HG03045 (cell line): ENCODE measurements at regions not wholly inside any gene's neighbourhood (a gene's known extent, or its start where the extent isn't known, plus 50 kb on each side); places are given as distances from the start of the nearest gene placed in this dataset.
"Not testable (repeated sequence)": the region's sequence is repeated elsewhere in the genome, so short reads cannot be mapped to it uniquely, and the experiment has no call there.

Experiments
- ATAC-seq: cut with Tn5 transposase; IDR thresholded peaks from one replicate; pipeline ENCODE4 v1.9.1; 2021; ENCODE audit warnings: mild to moderate bottlenecking, moderate library complexity; ENCODE audit not compliant: unreplicated experiment

DNA sequence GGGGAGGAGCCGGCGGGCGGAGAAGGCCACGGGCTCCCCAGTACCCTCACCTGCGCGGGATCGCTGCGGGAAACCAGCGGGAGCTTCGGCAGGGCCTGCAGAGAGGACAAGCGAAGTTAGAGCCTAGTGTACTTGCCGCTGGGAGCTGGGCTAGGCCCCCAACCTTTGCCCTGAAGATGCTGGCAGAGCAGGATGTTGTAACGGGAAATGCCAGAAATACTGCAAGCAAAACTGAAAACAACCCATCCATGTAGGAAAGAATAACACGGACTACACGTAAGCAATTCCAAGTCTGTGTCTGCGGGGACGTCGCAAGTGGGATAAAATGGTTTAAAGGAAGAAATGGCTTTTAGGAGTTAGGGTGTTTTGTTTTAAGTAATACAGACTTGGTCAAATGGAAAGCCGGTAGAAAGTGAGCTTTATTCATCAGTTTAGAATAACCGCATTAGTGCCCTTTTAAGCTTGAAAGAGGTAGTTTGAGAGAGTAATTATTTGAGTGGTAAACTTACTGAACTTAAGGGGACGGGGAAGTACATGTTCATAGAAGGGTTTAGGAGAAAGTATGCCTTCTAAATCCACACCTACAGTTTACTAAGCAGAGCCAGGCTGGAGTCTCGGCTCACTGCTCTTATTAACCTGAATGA, 121.3 kb upstream of the NIPA1 start:
- ATAC-seq = not testable (repeated sequence)

DNA sequence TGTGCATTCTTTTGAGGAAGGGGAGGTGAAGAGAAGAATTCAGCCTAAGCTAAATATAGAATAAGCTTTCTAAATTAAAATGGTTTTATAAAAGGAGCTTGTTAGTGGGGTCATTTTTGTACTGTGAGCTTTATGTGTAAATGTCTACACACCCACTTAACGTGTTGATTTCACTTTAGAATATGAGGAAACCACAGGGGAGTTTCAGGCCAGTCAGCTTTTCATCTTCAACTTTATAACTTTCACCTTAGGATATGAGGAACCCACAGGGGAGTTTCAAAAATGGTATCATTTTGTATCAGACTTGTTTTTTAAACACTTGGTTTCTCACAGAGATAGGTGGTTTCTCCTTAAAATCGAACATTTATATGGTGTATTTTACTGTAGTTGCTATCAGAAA, 120.7 kb upstream of the NIPA1 start:
- ATAC-seq = not testable (repeated sequence)

DNA sequence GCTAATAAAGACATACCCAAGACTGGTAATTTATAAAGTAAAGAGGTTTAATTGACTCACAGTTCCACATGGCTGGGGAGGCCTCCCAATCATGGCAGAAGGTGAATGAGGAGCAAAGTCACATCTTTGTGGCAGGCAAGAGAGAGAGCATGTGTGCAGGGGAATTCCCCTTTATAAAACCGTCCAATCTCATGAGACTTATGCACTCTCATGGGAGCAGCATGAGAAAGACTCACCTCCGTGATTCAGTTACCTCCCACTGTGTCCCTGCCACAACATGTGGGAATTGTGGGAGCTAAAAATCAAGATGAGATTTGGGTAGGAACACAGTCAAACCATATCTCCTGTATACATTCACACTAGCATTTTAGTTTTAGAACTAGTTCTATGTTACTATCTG, 101.7 kb upstream of the NIPA1 start:
- not testable (repeated sequence) for ATAC-seq

DNA sequence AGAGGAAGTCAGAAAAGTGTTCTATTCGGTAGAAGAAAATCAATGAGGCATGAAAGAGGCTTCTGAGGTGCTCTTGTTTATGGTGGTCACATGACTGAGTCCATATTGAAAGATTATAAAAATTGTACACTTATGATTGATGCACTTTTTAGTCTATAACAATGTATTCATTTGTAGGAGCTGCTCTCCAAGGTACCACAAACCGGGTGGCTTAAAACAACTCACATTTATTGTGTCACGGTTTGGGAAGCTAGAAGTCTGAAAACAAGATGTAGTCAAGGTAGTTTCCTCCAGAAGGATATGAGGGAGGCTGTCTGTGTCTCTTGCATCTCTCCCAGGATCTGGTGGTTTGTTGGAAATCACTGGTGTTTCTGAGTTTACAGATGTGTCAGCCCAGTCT, 86.6 kb upstream of the NIPA1 start:
- not testable (repeated sequence) for ATAC-seq

DNA sequence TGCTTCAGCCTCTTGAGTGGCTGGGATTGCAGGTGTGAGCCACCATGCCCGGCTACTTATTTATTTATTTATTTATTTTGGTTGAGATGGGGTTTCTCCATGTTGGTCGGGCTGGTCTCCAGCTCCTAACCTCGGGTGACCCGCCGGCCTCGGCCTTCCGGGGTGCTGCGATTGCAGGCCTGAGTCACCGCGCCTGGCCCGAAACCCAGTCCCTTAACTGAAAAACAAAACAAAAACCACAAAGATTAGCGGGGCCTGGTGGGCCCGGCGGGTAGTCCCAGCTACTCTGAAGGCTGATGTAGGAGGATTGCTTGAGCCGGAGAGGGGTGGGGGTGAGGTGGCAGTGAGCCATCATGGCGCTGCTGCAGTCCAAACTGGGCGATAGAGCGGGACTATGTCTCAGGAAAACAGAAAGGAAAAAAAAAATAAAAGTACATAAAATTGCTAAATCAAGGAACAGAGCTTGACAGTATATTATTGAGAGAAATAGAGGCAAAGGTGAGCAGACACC, 75.6 kb upstream of the NIPA1 start:
- not testable (repeated sequence) for ATAC-seq

DNA sequence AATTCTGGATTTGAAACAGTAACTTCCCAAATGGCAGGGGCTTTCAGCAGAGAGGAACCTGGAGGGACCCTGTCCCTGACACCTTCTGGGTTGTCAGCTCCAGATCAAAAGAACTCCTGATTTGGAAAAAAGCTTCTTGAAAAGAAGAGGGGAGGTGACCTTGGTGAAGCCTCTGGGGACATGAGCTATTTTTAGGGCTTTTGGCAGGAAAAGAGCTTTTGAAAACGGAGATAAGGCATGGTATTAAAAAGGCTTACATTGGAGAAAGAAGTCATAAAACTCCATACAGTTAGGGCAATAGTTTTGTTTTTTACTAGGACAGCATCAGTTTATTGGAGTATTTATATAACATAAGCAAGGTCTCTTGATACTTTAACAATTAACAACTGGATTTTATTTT, 72.5 kb upstream of the NIPA1 start:
- not testable (repeated sequence) for ATAC-seq

DNA sequence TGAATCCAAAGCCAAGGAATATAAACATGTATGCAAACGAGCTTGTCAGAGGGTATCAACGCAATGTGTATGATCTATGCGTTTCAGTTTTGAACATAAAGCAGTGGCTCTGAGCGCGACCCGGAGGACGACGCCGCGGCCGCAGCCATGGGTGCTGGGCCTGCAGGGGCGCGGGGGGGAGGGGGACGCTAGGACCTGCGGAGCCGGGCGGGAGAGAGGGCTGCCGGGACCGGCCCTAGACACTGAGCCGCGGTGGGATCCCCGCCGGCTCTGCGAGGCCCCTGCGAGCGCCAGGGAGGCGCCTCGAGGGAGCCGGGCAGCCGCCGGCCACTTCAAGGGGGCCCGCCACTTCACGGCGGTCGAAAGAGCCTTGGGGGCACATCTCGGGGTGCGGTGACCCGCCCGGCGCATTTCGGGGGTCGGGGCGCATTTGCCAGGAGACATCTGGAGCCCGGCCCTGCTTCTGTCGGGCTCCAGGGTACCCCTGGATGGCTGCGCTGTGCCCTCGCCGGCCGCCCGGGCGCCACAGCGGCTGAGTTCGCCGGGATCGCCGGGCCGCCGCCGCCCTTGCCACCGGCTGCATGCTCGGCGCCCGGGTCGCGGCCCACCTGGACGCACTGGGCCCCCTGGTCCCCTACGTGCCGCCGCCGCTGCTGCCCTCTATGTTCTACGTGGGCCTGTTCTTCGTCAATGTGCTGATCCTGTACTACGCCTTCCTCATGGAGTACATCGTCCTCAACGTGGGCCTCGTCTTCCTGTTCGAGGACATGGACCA, 71.9 kb upstream of the NIPA1 start:
- ATAC-seq = not testable (repeated sequence)

DNA sequence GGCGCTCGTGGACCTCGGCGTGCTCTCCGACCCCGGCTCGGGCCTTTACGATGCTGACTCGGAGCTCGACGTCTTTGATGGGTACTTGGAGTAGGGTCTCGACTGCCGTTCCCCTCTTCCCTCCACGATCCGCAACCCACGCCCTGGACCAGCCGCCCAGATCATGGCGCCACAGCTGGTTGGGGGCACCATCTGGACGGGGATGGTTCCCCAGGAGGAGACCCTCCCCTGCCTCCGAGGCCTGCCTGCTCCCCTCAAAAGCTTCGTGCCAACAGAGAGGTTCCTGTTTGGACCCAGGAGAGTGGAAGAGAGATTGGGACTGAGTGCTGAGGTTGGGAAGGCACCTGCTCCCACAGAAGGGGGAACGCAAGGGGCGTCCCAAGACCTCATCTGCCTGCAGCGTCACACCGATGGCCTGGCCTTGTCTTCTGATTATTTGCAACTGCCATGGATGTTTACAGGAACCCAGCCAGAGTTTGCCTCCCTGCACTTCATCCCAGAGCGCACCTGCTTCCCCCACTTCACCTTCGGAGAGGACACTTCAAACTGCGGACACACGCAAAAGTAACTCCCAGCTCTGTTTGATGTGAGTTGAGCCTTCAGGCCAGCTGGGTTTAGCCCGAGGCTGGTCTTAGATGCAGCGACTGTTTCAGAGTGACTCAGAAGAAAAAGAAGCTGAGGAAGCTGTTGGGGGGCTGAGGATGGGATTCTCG, 71.2 kb upstream of the NIPA1 start:
- not testable (repeated sequence) for ATAC-seq

DNA sequence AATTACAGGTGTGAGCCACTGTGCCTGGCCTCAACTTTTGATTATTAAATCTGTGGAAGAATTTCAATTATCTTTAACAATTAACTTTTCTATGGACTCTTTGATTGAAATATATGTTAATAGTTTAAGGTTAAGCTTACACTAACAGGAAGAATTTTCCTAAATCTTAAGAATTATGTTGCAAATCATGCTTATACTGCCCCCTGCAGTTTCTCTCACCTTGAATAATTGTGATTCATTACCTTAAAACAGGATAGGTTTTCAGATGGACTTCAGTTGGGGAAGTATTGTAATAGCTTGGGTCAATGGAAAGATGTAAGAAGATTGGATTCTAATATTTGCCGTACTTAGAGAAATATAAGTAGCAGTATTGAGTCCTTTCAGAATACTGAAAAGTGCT, 66.5 kb upstream of the NIPA1 start:
- not testable (repeated sequence) for ATAC-seq

DNA sequence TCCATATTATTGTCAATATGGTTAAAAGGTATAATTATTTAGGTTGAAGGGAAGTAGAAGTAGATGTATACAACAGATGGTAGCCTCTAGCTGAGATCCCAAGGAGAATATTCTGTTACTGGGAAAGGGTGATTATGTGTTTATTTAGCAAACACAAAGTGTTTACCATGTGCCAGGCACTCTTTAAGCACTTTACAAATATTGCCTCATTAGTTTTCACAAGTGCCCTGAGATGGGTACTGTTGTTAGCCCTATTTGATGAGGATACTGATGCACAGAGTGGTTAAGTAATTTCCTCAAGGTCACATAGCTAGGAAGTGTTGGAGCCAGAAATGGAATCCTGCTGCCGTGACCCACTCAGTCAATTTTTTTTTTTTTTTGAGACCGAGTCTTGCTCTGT, 60.3 kb upstream of the NIPA1 start:
- not testable (repeated sequence) for ATAC-seq

DNA sequence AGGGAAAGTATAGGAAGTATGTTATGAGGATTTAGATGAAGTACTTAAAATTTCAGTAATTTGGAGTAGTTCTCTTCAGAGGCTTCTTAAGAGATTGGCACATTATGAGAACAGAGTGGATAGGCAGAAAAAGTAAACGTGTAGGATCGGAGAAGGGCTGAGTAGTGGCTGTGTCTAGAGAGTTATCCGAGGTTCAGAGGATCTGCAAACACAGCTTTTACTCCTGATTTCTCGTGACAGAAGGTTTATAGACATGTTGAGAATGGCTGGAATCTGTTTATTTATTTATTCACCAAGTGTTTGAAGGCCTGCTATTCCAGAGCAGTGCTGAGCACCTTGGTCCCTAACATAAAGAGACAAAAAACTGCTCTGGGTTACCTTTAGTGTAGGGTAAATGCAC, 51.4 kb upstream of the NIPA1 start:
- not testable (repeated sequence) for ATAC-seq

DNA sequence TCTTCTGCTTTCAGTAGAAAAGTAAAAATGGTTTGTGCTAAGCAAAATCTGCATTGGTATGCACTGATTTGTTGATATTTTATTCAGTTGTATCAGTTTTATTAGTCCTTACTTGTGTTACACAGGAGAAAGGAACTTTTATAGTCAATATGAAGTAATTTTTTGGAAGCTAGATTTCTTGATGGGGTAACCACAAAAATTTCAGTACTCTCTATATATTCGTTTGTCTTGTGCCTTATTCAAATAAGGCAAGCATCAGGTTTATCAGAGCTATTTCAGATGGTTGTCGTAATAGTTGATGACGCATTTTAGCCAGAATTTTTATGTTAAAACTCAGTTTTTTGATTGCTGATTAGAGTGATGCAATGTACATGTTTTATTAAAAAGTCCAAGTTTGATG, 50.7 kb upstream of the NIPA1 start:
- ATAC-seq = no peak

DNA sequence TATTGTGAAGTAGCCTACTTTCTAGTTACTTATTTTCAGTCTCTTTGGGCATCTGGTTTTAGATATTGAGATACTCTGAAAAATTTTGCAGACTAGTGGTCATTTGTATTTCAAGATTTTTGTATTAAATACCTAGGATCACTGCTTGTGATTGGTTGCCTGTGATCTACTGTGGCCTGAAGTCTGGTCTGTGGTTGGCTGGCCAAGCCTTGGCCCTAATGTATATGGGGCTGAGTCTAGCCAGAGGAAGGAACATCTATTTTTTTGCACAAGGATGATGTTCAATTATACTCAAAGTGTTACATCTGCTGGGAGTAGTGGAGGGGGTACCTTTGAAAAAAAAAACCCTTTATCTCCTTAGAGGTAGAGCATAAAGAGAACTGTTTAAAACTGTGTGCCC, 50.2 kb upstream of the NIPA1 start:
- ATAC-seq = not testable (repeated sequence)
